Renal cortex interstitium (tissue), 11 donors: ENCODE measurements at regions not wholly inside any gene's neighbourhood (a gene's known extent, or its start where the extent isn't known, plus 50 kb on each side); places are given as distances from the start of the nearest gene placed in this dataset.

ENCODE experiments used
- DNase-seq, 11 donors: peaks; one replicate each; pipeline ENCODE4 v3.0.0-alpha.2; 2013; ENCODE audit warnings: low read depth in 9 of 11, low spot score in 4 of 11; ENCODE audit errors: extremely low read depth in 1 of 11

- DNase-seq: peak in 5 of 11 donors; percentile 12 to 40 (median 20)
Observed at GRCh38 chr2:220117025-220117424, 489.6 kb downstream of the SLC4A3 start.

- DNase-seq: no peak
Observed at GRCh38 chr2:220120041-220120440, 492.6 kb downstream of the SLC4A3 start.

GRCh38 chr2:220123751-220124150 lies 496.3 kb downstream of the SLC4A3 start:
- no peak for DNase-seq

DNA sequence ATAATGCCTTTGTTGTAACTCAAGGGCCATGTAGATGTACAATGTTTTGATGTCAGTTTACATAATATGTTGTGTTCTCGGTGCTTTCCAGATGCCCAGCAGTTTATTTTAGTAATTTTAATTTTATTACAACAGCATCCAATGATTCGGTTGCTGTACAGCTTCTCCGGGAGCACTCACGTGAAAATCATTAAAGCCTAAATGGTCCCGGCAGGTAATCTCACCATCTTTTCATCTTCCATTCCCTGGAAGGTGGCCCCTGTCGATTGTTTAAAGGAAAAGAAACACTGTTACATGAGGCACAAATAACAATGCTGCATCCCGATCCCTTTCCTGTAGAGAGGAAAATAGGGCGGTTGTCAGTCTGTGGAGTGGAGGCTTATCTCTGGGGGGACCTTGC lies 498.1 kb downstream of the SLC4A3 start:
- DNase-seq: no peak

DNA sequence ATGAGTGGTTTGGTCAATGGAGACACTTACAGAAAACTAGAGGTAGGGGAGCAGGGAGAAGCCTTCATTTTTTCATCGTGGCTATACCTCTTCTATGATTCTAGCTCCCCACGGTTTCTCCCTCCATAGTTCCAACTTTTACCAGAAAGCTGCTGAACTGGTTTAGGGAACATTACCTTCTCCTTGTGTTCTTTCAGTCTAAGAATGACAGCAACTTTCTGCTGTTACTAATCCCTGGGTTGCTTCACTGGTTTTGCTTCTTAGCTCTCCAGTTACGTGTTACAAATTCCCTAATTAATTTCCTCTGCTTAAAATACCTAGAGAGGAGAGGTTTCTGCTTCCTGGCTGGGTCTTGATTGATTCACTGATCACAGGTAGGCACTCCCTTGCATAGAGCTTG lies 499.9 kb downstream of the SLC4A3 start:
- peak in 2 of 11 donors; percentile 21 to 38 for DNase-seq

DNA sequence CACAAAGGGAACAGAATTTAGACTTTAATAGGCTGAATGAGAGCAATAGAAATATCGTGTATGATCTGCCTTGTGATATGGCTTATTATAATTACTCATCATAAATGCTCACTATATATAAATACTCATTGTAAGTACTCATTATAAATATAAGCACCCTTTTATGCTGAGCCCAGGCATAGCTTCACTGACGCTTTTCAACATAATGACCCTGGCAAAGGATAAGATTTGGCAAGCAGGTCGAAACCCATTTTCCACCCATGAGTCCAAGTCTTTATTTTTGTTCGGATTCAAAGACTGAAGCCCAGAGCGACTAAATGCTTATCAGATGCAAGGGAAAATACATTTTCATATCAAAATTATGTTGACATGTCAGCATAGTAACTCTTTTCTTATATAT lies 500.4 kb downstream of the SLC4A3 start:
- DNase-seq: no peak

DNA sequence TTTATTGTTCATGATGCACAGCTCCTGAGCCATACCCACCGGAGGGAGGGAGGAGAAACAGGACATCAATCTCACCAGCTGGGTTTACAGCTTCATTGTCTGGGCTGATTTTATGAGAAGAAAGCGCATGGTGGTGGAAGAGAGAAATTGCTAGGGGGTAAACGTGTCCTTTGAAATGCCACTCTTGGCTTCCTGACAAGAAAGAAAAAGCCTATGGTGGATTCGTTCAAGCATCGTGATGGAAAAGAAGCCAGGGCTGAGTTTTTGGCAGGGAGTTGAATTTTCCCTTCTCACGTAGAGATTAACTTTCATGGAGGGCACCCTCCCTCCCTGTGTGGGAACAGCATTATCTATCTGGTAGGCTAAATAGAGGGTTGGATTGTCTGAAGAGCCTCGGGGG lies 502.0 kb downstream of the SLC4A3 start:
- no peak for DNase-seq

DNA sequence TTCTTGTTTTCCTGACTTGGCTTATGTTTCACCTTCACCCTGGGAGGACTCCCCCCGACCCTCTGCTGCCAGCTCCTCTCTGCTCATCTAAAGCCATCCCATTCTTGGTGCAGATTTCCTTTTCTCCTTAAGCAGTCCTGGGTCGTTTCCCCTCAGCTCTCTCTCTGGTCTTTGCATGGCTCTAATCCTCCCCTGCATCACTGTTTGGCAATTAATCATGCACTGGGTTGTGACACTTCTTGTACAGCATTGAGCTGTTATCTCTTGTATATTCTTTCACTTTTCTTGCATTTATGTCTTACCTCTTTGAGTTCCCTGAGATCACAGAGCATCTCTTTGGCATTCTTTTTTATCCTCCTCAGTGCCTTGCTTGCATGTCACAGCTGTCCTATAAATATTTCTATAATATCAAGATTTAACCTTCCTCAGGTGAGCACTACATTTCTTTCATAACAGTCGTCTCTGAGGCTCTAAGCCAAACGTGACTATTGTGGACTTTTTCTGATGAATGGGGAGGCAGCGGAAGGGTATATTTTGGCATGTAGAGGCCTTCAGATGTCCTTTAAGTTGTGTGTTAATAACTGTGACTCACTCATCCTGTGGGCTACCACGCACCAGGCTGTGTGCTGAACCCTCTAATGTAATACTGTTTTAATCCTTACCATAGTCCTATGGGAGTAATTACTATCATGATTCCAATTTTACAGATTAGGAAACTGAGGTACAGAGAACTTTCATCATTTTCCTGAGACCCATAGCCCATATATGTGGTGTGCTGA lies 507.5 kb downstream of the SLC4A3 start:
- no peak for DNase-seq

DNA sequence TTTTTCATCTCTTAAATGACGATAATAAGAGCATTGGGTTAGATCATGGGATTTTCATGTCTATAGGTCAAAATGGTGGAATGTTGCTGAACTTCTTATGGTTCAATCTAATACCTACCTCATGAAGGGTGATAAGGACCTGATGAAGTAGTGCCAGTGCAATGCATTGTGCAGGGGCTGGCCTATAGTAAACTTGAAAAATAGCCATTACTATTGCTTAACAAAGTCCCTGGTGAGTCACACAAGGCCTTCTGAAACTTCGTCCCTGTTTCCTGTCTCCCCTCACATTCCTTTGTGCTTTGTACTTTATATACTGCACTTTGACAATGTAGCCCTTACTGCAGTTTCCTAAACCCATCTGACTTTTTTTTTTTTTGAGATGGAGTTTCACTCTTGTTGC lies 515.9 kb downstream of the SLC4A3 start:
- no peak for DNase-seq

- DNase-seq: no peak
Observed at GRCh38 chr2:220144411-220144810, 517.0 kb downstream of the SLC4A3 start.

DNA sequence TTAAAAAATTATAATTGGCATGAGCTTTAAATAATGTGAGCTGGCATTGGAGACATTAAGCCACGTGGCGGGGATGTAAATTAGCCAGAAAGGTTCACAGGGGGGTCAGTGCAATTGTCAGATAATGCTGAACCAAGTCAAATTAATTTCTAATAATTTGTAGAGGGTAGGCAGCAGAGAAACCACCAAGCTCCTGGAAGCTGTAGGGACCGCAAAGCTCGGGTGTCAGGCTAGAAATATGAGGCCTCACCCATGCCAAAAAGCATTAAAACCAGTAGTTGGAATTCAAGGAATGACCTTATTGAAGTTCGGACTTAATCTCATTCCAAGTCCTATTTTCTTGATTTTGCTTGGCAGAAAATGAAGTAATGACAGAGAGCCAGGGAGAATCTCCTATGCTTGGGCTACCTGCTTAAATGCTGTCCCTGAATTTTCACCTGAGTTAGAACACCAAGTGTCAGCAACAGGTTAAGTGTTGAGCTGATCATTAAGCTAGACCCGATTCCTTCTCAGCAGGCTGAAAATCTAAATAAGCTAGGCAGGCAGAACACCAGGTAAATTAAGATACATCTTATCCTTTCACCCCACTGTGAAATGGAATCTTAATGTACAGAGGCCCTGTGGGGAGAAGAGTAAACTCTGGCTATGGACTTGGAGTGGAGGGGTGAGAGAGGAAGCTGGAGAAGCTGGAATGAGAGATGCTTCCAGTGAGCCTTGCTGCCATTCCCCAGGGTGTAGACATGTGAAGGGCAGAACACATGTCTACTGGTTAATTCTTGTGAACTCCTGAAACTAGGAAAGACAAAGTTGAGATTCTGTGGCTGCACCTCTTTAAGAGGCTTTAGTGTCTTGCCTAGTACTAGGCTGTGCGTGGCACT lies 520.0 kb downstream of the SLC4A3 start:
- peak in 1 of 11 donors; percentile 35 for DNase-seq

DNA sequence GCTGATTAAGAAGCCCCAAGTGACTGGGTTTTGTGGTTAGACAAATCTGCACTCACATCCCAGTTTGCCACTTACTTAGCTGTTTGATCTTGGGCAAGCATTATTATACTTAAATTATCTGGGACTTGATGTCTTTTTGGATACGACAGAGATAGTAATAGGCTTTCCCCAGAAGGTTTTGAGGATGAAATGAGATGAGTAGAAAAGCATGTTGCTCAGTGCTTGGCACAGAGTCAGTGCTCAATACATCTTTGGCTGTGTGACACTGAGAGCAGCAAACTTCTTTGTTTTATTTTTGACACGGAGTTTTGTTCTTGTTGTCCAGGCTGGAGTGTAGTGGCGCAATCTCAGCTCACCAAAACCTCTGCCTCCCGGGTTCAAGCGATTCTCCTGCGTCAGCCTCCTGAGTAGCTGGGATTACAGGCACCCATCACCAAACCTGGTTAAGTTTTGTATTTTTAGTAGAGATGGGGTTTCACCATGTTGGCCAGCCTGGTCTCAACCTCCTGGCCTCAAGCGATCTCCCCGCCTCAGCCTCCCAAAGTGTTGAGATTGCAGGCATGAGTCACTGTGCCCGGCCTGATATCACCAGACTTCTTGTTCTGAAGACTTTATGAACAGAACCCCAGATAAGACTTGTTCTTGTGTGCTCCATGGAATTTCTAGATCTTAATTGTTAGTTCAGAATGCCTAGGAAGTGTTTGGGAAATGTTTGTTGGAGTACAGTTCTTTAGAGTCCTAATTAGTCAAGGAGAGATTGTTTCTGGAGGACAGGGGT lies 521.2 kb downstream of the SLC4A3 start:
- no peak for DNase-seq

DNA sequence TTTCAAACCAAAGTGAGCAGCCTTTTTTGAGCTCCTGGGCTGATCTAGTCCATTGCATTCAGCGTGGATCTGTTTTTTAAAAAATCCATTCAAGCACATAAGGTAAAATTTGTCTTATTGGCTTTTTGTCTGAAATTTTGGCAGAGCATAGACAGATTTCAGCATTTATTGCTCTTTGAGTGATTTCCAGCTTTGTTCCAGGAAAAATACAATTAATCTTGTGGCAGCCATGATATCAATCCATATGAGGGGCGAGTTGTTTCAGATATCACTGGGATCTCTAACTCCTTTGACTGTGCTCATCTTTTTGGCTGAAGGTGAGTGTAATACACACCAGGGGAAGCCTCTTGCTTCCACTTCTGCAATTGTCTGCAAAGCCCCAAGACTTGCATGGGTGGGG lies 523.9 kb downstream of the SLC4A3 start:
- no peak for DNase-seq

DNA sequence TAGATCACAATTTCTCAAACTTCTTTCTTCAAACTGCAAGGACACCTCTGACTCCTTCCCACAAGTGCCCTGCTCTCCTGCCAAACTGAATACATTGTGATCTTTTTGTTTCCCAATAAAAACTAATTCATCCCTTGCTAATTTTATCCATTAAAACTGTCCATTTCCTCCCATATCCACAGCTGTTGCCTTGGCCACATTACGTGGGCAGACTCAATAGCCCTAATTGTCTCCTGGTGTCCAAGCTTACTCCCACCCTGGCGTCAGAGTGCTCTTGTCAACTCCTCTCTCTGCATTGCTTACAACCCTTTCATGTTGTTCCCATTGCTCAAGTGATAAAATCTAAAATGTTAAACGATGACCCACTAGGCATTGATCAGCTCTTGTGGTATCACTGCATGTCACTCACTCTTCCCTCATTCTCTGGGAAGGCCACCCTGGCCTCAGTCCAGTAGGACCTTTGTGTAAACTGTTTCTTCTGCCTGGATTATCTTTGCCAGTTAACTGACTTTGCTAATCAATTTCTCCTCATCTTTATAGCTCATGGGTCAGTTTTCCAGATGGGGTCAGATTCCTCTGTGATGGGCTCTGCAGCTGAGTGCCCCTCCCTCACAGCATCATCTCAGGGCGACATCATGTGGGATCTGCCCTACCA lies 525.0 kb downstream of the SLC4A3 start:
- no peak for DNase-seq

DNA sequence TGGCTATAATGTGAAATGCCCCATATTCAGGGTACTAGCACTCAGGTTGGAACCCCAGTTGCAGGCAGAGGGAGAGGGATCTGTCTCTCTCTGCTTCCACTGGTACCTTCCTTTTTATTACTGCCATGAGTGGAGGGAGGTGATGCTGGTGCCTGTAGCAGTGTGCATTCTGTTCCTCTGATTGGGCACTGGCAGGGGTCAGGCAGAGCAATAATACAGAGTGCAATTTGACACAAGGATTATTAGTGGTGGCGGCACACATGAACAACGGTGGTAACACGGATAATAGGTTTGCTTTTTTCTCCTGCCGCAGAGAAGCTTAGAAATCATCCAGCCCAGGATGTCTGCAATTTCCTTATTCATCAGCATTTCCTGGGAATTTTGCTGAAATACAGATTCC lies 525.7 kb downstream of the SLC4A3 start:
- no peak for DNase-seq

DNA sequence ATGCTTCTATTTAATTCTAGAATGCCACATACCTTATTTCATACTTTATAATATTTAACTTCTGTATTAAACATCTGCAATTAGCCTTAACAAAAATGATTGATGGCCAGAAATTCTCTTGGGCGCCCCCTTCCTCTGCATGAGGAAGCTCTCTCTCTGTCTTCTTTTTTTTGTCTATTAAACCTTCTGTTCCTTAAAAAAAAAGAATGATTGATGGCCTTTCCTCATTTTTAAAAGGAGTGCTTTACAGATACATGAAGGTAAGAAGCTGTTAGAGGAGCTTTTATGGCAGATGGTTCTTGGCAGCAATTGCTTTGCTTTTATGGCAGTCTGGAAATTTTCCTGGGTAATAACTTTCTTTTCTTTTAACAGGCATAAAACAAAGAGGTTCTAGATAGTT lies 526.9 kb downstream of the SLC4A3 start:
- DNase-seq: peak in 1 of 11 donors; percentile 8

DNA sequence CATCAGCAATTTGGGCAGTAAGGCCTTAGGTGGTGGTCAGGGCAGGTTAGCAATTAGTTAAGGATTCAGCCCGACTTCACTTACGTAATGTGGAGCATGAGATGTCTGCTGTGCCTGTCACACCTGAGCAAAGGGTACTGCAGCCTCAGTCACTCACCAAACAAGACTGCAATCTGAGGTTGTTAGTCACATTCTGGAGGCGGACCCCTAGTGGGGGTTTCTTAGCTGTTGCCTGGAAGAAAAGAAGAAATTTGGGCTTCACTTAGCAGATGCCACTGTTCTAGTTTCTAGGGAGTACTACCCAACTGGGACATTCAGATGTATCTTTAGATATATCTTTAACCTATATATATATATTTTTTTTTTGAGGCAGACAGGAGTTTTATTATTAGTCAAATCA lies 529.9 kb downstream of the SLC4A3 start:
- DNase-seq: no peak

DNA sequence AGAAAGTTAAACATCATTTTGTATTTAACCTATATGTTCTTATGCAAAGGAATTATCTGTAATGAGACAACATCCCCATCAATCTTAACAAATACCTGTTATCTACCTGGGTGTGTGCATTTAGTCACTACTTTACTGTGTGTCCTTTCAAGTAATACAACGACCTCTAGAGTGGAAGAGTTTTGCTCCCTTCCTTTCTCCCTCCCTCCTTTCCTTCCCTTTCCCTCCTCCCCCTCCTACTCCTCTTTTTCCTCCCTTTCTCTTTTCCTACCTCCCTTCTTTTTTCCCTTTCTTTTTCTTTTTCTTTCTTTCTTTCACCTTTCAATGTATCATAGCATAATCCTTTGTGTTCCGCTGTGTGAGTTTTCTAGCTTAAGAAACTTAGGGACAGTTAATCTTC lies 532.3 kb downstream of the SLC4A3 start:
- no peak for DNase-seq

- no peak for DNase-seq
Observed at GRCh38 chr2:220162320-220162719, 534.9 kb downstream of the SLC4A3 start.
